Choroid plexus epithelial cell (primary cell): ENCODE measurements at regions not wholly inside any gene's neighbourhood (a gene's known extent, or its start where the extent isn't known, plus 50 kb on each side); places are given as distances from the start of the nearest gene placed in this dataset.

Experiments
- DNase-seq: peaks from one replicate; pipeline ENCODE4 v3.0.0-alpha.2; 2010; ENCODE audit warnings: low read depth
- H3K4me3 ChIP-seq: 2 replicates; pipeline ENCODE4 v1.5.1; 2011; ENCODE audit warnings: low read depth, mild to moderate bottlenecking, control low read depth, low read length, moderate library complexity
- CTCF ChIP-seq: conservative IDR thresholded peaks from 2 replicates; pipeline ENCODE4 v1.5.1; 2011; ENCODE audit warnings: low read depth, mild to moderate bottlenecking, control low read depth, inconsistent platforms, low read length, moderate library complexity

- no peak overlapping the region for H3K4me3 ChIP-seq
- DNase-seq, result no peak
- no peak for TF ChIP-seq CTCF
These were observed 184.4 kb downstream of the MAF start for GRCh38 chr16:79415983-79416640.

- TF ChIP-seq CTCF, result no peak
- no peak for DNase-seq
- no peak overlapping the region for H3K4me3 ChIP-seq
These were observed 187.7 kb downstream of the MAF start for GRCh38 chr16:79412783-79413225.

GRCh38 chr16:79411805-79412204 lies 188.7 kb downstream of the MAF start:
- DNase-seq, result no peak
- no peak for TF ChIP-seq CTCF
- no peak overlapping the region for H3K4me3 ChIP-seq

- TF ChIP-seq CTCF, result no peak
- DNase-seq, result no peak
- no peak overlapping the region for H3K4me3 ChIP-seq
These were observed 189.2 kb downstream of the MAF start for GRCh38 chr16:79411357-79411756.

GRCh38 chr16:79409978-79410377 lies 190.6 kb downstream of the MAF start:
- TF ChIP-seq CTCF, result no peak
- no peak overlapping the region for H3K4me3 ChIP-seq
- no peak for DNase-seq

GRCh38 chr16:79408355-79408754 lies 192.2 kb downstream of the MAF start:
- TF ChIP-seq CTCF, result no peak
- no peak overlapping the region for H3K4me3 ChIP-seq
- DNase-seq, result no peak

- no peak for DNase-seq
- H3K4me3 ChIP-seq, result no peak overlapping the region
- no peak for TF ChIP-seq CTCF
These were observed 192.9 kb downstream of the MAF start for GRCh38 chr16:79407461-79408135.
